Caco-2 (cell line): ENCODE measurements at regions not wholly inside any gene's neighbourhood (a gene's known extent, or its start where the extent isn't known, plus 50 kb on each side); places are given as distances from the start of the nearest gene placed in this dataset.

ENCODE experiments used
- BruUV-seq: library from RNA; stranded (reverse); fragments of 400-500 nt; replicated peaks from 2 replicates; lab custom pipeline; 2021; lab: Mats Ljungman, UMichigan
- CTCF ChIA-PET: fragments of 300-600 bp; sonication (Branson Sonifier 250); formaldehyde crosslinking; loops from one replicate; lab custom pipeline; 2022; ENCODE audit warnings: antibody characterized with exemption; lab: Charles Lee
- POLR2A ChIA-PET: fragments of 300-600 bp; sonication (Branson Sonifier 250); formaldehyde crosslinking; loops from one replicate; lab custom pipeline; 2022; ENCODE audit warnings: antibody characterized with exemption; lab: Charles Lee
- DNase-seq, 2 experiments: peaks; one replicate each; pipeline versions ENCODE4 v3.0.0 to v3.0.0-alpha.2; 2020 to 2022
- H3K27me3 ChIP-seq: replicated peaks from 2 replicates; pipeline ENCODE4 v1.6.0; 2011; ENCODE audit warnings: low read length; ENCODE audit not compliant: control insufficient read depth, insufficient read depth
- H3K36me3 ChIP-seq: 2 replicates; pipeline ENCODE4 v1.5.1; 2011; ENCODE audit warnings: low read length; ENCODE audit not compliant: control insufficient read depth, insufficient read depth
- H3K4me1 ChIP-seq: fragments of 250-450 bp; sonication (Bioruptor Pico); 2 replicates; pipeline ENCODE4 v1.5.1; 2020; ENCODE audit warnings: mild to moderate bottlenecking
- H3K4me3 ChIP-seq: 2 replicates; pipeline ENCODE4 v1.5.1; 2011; ENCODE audit warnings: low read depth, mild to moderate bottlenecking, control low read depth, low read length
- H3K9me3 ChIP-seq: fragments of 250-450 bp; sonication (Bioruptor Pico); 2 replicates; pipeline ENCODE4 v1.5.1; 2020; ENCODE audit warnings: mild to moderate bottlenecking, moderate library complexity
- H3K27ac Mint-ChIP-seq: one replicate; pipeline ENCODE4 v1.8.0; 2022; ENCODE audit warnings: mixed read lengths; ENCODE audit not compliant: unreplicated experiment
- H3K27me3 Mint-ChIP-seq: one replicate; pipeline ENCODE4 v1.8.0; 2022; ENCODE audit warnings: mixed read lengths; ENCODE audit not compliant: insufficient read depth, unreplicated experiment
- H3K36me3 Mint-ChIP-seq: one replicate; pipeline ENCODE4 v1.8.0; 2022; ENCODE audit warnings: mild to moderate bottlenecking, mixed read lengths; ENCODE audit not compliant: insufficient read depth, unreplicated experiment
- H3K4me1 Mint-ChIP-seq: one replicate; pipeline ENCODE4 v1.8.0; 2022; ENCODE audit warnings: low read depth, mixed read lengths; ENCODE audit not compliant: unreplicated experiment
- H3K4me3 Mint-ChIP-seq: one replicate; pipeline ENCODE4 v1.8.0; 2022; ENCODE audit warnings: mild to moderate bottlenecking, moderate library complexity, mixed read lengths; ENCODE audit not compliant: unreplicated experiment
- H3K9me3 Mint-ChIP-seq: one replicate; pipeline ENCODE4 v1.8.0; 2022; ENCODE audit warnings: mixed read lengths; ENCODE audit not compliant: unreplicated experiment
- CTCF ChIP-seq, 2 experiments: fragments of 200-600 bp in 1 of 2; IDR thresholded peaks; 1 replicate in 1 of 2; 2 replicates in 1 of 2; pipeline versions ENCODE4 v1.5.1 to v1.8.0; 2011 to 2022; ENCODE audit warnings: antibody characterized with exemption in 1 of 2, control low read depth in 1 of 2, inconsistent platforms in 1 of 2, low read depth in 1 of 2, low read length in 1 of 2, mild to moderate bottlenecking in 1 of 2, moderate library complexity in 1 of 2; ENCODE audit not compliant: insufficient read depth in 1 of 2, severe bottlenecking in 1 of 2, unreplicated experiment in 1 of 2
- intact Hi-C: fragments of 100-400 bp; cut with micrococcal nuclease; formaldehyde crosslinking; loops from one replicate; pipeline ENCODE4 v1.10.0; 2022; ENCODE audit not compliant: unreplicated experiment

- H3K9me3 Mint-ChIP-seq = no peaks in the 10 kb centered on the region
- ChIA-PET CTCF (no interaction called here), POLR2A (no interaction called here)
- H3K9me3 ChIP-seq = no peaks in the 10 kb centered on the region
- H3K4me1 Mint-ChIP-seq = no peaks in the 10 kb centered on the region
- H3K4me3 ChIP-seq = no peak overlapping the region
- no peaks in the 10 kb centered on the region for H3K4me1 ChIP-seq
- no peak for TF ChIP-seq CTCF (IDR thresholded peaks at IDR 0.05; ENCODE audit: insufficient read depth in 1 of 2, low read depth in 1 of 2, low read length in 1 of 2, severe bottlenecking in 1 of 2, unreplicated experiment in 1 of 2)
- no peaks in the 10 kb centered on the region for H3K27me3 ChIP-seq
- intact Hi-C loops = no loop called here
- no peak overlapping the region for H3K27ac Mint-ChIP-seq
- no peak overlapping the region for H3K4me3 Mint-ChIP-seq
- no peaks in the 10 kb centered on the region for H3K36me3 Mint-ChIP-seq
- H3K27me3 Mint-ChIP-seq = no peaks in the 10 kb centered on the region
- DNase-seq = no peak
- no peaks in the 10 kb centered on the region for H3K36me3 ChIP-seq
- no TSS peak for BruUV-seq
Measured at GRCh38 chr3:110928016-110928662, 143.5 kb upstream of the NECTIN3 start.

DNA sequence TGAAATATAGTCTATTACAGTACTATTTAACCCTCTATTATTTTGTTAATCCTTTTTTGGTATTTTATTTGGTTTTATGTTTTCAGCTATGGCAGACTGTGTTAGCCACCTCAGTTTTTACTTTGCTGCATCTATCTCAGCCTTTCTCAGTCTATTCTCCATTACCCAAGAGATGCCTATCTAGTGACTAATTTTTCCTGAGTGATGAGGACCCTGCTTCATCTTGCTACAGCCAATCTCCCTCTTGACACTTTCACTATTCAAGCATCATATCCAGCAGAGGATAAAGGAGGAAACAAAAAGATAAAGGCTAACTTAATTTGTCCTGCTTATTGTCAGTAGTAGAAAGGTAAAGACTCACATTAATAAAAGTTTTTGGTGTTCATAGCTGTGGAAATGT lies 141.8 kb upstream of the NECTIN3 start:
- no peak for DNase-seq
- H3K27ac Mint-ChIP-seq = no peak overlapping the region
- TF ChIP-seq CTCF (IDR thresholded peaks at IDR 0.05; ENCODE audit: insufficient read depth in 1 of 2, low read depth in 1 of 2, low read length in 1 of 2, severe bottlenecking in 1 of 2, unreplicated experiment in 1 of 2) = no peak
- no peaks in the 10 kb centered on the region for H3K27me3 Mint-ChIP-seq
- H3K9me3 Mint-ChIP-seq = no peaks in the 10 kb centered on the region
- Histone ChIP-seq H3K36me3 (no peaks in the 10 kb centered on the region), H3K4me1 (no peaks in the 10 kb centered on the region), H3K4me3 (no peak overlapping the region), H3K27me3 (no peaks in the 10 kb centered on the region), H3K9me3 (no peaks in the 10 kb centered on the region)
- POLR2A ChIA-PET = no interaction called here
- H3K4me1 Mint-ChIP-seq = no peaks in the 10 kb centered on the region
- intact Hi-C loops = no loop called here
- CTCF ChIA-PET = no interaction called here
- no TSS peak for BruUV-seq
- no peaks in the 10 kb centered on the region for H3K36me3 Mint-ChIP-seq
- H3K4me3 Mint-ChIP-seq = no peak overlapping the region

DNA sequence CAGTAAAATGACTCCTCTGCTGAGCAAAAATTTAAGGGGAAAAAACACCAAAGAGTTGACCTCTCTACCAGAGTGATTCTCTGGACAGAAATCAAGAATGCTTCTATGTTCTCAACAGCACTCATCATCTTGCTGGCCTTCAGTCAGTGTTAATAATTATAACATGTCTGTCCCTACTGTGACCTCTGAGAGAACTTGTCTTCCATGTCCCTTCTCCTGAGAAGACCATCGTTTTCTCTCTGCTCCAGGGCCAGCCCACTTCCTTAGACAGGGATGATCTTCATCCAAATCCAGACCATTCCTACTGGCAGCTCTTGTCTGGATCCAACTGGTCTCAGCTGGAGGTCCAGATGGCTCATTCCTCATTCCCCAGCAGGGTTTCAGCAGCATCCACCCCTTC lies 139.0 kb upstream of the NECTIN3 start:
- Mint-ChIP-seq H3K9me3 (no peaks in the 10 kb centered on the region), H3K36me3 (no peaks in the 10 kb centered on the region), H3K4me1 (no peaks in the 10 kb centered on the region), H3K4me3 (no peak overlapping the region), H3K27me3 (no peaks in the 10 kb centered on the region), H3K27ac (no peak overlapping the region)
- ChIA-PET POLR2A (no interaction called here), CTCF (no interaction called here)
- intact Hi-C loops = no loop called here
- no TSS peak for BruUV-seq
- no peaks in the 10 kb centered on the region for H3K9me3 ChIP-seq
- H3K36me3 ChIP-seq = no peaks in the 10 kb centered on the region
- no peaks in the 10 kb centered on the region for H3K27me3 ChIP-seq
- H3K4me3 ChIP-seq = no peak overlapping the region
- H3K4me1 ChIP-seq = no peaks in the 10 kb centered on the region
- no peak for DNase-seq
- no peak for TF ChIP-seq CTCF (IDR thresholded peaks at IDR 0.05; ENCODE audit: insufficient read depth in 1 of 2, low read depth in 1 of 2, low read length in 1 of 2, severe bottlenecking in 1 of 2, unreplicated experiment in 1 of 2)
